Adrenal gland (tissue), 9 donors: ENCODE measurements at regions not wholly inside any gene's neighbourhood (a gene's known extent, or its start where the extent isn't known, plus 50 kb on each side); places are given as distances from the start of the nearest gene placed in this dataset.

Experiments used
- DNase-seq, 7 donors: peaks; one replicate each; pipeline ENCODE4 v3.0.0-alpha.2; 2019 to 2020
- H3K27ac ChIP-seq, 5 donors: fragments of 200-600 bp; sonication (generic) in 4 of 5; 1 replicate in 3 of 5; 2 replicates in 2 of 5; pipeline versions ENCODE4 v1.5.1 to v1.8.0; 2016 to 2020; ENCODE audit warnings: mild to moderate bottlenecking in 1 of 5
- H3K27me3 ChIP-seq: fragments of 200-600 bp; 2 replicates; pipeline ENCODE4 v1.8.0; 2021
- H3K36me3 ChIP-seq, 2 donors: fragments of 200-600 bp; replicated peaks in 1 of 2; 1 replicate in 1 of 2; 2 replicates in 1 of 2; pipeline versions ENCODE4 v1.5.1 to v1.8.0; 2018 to 2022
- H3K4me1 ChIP-seq, 2 donors: fragments of 200-600 bp; replicated peaks in 1 of 2; 1 replicate in 1 of 2; 2 replicates in 1 of 2; pipeline versions ENCODE4 v1.5.1 to v1.8.0; 2018 to 2021
- H3K4me3 ChIP-seq, 4 donors: fragments of 200-600 bp; sonication (generic) in 3 of 4; one replicate each; pipeline ENCODE4 v1.5.1; 2016 to 2018
- H3K9me3 ChIP-seq, 3 donors: fragments of 200-600 bp; sonication (generic) in 1 of 3; replicated peaks in 1 of 3; 1 replicate in 2 of 3; 2 replicates in 1 of 3; pipeline versions ENCODE4 v1.5.1 to v1.8.0; 2016 to 2021
- POLR2A ChIP-seq, 2 donors: fragments of 450-650 bp; IDR thresholded peaks; one replicate each; pipeline ENCODE4 v1.6.1; 2017; ENCODE audit warnings: antibody characterized with exemption in 2 of 2, mild to moderate bottlenecking in 2 of 2, moderate library complexity in 1 of 2
- WGBS, 4 donors: extraction: QIAGEN DNeasy Blood & Tissue Kit in 2 of 4; methylation state at CpG; one replicate each; pipeline versions ENCODE4 v1.1.5 to v1.1.7; 2013 to 2017; 5-methylcytosine and 5-hydroxymethylcytosine counted together
- intact Hi-C, 2 donors: fragments of 100-400 bp; cut with DNase I; formaldehyde crosslinking; loops; one replicate each; pipeline versions ENCODE4 v1.14.1 to v1.15.0; 2022 to 2023
- TF ChIP-seq, protein P1 (sequence below), 6 experiments: fragments of 450-650 bp in 4 of 6; fragments of 200-600 bp in 2 of 6; sonication (generic) in 1 of 6; IDR thresholded peaks; 1 replicate in 5 of 6; 2 replicates in 1 of 6; pipeline versions ENCODE4 v1.5.1 to v1.8.0; 2016 to 2021; ENCODE audit warnings: antibody characterized with exemption in 6 of 6, mild to moderate bottlenecking in 2 of 6, moderate library complexity in 1 of 6
- donor health status: healthy with polysubstance abuse.
- donor health status: Bipolar disorder and iron deficiency.
- donor health status: DM: yes; HTN: yes; CAD: no.
- donor health status: DM: no; HTN: no; CAD: no.
- donor health status: DM: no; HTN: no; CAD: no.

DNA sequence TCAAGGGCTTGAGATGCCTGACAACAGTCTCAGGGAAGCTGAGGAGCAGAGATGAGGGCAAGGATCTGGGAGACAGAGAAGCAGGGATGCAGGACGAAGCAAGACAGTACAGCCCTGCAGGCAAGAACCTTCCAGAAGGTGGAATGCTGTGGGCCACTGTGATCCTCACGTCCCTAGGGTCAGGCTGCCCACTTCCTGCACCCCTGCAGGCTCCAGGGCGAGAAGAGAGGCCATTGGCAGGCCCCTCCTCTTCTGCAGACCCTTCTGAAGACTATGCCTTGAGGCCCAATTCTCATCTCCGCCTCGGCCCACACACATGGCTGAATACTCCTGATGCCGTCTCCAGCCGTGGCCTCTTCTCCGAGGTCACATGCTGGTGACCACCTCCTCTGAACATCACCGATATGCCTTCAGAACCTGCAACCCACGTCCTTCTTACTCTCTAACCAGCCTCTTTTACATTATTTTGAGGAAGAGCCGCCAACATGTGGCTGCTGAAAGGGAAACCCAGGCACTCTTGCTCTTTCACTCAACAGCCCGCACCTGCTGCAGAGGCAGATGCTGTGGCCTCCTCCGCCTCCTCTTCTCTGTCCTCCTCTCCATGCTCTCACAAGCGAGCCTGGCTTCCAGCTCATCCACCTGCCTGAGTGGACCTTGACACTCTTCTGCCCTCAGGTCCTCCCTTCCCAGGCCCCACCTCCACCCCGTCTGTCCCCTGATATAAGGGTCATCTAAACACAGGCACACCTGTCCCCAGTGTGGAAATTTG lies 181.5 kb downstream of the IRX2 start:
- WGBS, 4 donors, result 74 to 86% (median 77%) methylated on average over 13 to 15 of the region's 15 CpGs
- TF ChIP-seq, protein P1, sequence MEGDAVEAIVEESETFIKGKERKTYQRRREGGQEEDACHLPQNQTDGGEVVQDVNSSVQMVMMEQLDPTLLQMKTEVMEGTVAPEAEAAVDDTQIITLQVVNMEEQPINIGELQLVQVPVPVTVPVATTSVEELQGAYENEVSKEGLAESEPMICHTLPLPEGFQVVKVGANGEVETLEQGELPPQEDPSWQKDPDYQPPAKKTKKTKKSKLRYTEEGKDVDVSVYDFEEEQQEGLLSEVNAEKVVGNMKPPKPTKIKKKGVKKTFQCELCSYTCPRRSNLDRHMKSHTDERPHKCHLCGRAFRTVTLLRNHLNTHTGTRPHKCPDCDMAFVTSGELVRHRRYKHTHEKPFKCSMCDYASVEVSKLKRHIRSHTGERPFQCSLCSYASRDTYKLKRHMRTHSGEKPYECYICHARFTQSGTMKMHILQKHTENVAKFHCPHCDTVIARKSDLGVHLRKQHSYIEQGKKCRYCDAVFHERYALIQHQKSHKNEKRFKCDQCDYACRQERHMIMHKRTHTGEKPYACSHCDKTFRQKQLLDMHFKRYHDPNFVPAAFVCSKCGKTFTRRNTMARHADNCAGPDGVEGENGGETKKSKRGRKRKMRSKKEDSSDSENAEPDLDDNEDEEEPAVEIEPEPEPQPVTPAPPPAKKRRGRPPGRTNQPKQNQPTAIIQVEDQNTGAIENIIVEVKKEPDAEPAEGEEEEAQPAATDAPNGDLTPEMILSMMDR (IDR thresholded peaks at IDR 0.05), result no peak
- no peak for TF ChIP-seq POLR2A (IDR thresholded peaks at IDR 0.05)
- no peaks in the 10 kb centered on the region for H3K27me3 ChIP-seq
- H3K36me3 ChIP-seq, result no peaks in the 10 kb centered on the region
- H3K4me3 ChIP-seq, result no peak overlapping the region
- no peaks in the 10 kb centered on the region for H3K4me1 ChIP-seq
- H3K9me3 ChIP-seq, result no peaks in the 10 kb centered on the region
- intact Hi-C loops, result no loop called here
- DNase-seq, result no peak
- no peak overlapping the region for H3K27ac ChIP-seq

DNA sequence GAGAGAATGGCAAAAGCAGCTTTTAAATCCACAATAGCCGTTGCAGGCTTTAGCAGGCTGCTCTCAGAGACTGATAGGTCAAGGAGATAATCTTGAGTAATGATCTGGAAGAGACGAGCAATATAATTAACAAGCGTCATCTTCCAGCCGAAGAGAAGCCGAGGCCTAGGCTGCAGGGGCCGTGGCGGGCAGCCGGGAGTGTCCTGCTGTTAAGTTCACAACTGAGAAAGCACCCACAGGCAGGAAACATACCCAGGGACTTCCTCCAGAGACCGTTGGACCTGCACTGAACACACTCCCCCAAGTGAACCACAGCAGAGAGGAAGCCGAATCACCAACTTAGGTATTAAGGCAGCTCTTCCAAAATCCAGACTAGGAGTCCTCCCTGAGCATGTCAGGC lies 182.3 kb downstream of the IRX2 start:
- H3K9me3 ChIP-seq, result no peaks in the 10 kb centered on the region
- H3K4me1 ChIP-seq, result no peaks in the 10 kb centered on the region
- H3K27ac ChIP-seq, result no peak overlapping the region
- no peaks in the 10 kb centered on the region for H3K27me3 ChIP-seq
- TF ChIP-seq POLR2A (IDR thresholded peaks at IDR 0.05), result no peak
- TF ChIP-seq, protein P1 (IDR thresholded peaks at IDR 0.05), result no peak
- WGBS, 4 donors, result 35 to 55% (median 47%) methylated on average over 5 to 10 of the region's 10 CpGs
- intact Hi-C loops, result no loop called here
- H3K36me3 ChIP-seq, result no peaks in the 10 kb centered on the region
- DNase-seq, result no peak
- no peak overlapping the region for H3K4me3 ChIP-seq

DNA sequence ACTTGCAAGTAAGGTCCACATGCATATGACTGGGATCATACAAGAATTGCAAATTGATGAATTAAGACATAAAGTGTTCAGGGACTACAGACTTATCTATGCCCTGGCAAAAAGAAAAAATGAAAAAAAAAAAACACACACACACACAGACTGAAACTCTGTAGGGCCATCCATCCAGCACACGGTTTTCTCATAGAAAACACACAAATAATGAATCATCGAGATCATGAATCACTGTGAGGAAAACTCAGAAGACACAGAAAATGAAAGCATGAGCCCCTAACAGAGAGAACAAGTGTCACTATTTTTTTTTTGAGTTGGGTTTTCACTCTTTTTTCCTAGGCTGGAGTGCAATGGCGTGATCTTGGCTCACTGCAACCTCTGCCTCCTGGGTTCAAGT lies 185.2 kb downstream of the IRX2 start:
- 49 to 57% (median 55%) methylated on average over 3 of the region's 3 CpGs for WGBS, 4 donors
- H3K4me1 ChIP-seq, result no peaks in the 10 kb centered on the region

DNA sequence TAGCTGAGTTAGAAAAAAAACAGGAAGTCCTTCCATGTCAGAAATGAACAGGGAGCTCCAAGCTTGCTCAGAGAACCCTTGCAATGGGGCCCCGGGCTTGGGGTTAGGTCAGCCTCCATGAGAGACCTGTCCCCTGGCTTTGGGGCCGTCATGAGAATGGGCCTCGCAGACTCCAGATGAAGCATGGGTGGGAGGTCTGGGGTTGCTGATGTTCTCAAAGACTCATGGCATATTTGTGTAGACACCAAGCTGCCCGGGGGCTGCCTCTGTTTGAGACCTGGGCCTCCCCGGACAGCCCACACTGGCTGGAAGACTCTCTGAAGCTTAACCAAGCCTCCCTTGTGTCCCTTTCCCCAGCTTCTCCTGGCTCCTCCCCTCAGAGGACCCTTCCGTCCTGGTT lies 186.3 kb downstream of the IRX2 start:
- H3K27me3 ChIP-seq, result no peaks in the 10 kb centered on the region
- intact Hi-C loops, result no loop called here
- no peak overlapping the region for H3K27ac ChIP-seq
- no peak overlapping the region for H3K4me3 ChIP-seq
- no peaks in the 10 kb centered on the region for H3K36me3 ChIP-seq
- no peak for DNase-seq
- TF ChIP-seq POLR2A (IDR thresholded peaks at IDR 0.05), result no peak
- TF ChIP-seq, protein P1 (IDR thresholded peaks at IDR 0.05), result no peak
- WGBS, 4 donors, result 64 to 83% (median 78%) methylated on average over 4 to 6 of the region's 6 CpGs
- no peaks in the 10 kb centered on the region for H3K4me1 ChIP-seq
- no peaks in the 10 kb centered on the region for H3K9me3 ChIP-seq

More for the DNA sequence above, 185.2 kb downstream of the IRX2 start:
- Histone ChIP-seq H3K9me3 (no peaks in the 10 kb centered on the region), H3K27ac (no peak overlapping the region), H3K36me3 (no peaks in the 10 kb centered on the region), H3K4me3 (no peak overlapping the region), H3K27me3 (no peaks in the 10 kb centered on the region)
- intact Hi-C loops, result no loop called here
- no peak for DNase-seq
- TF ChIP-seq POLR2A (IDR thresholded peaks at IDR 0.05), result no peak
- TF ChIP-seq, protein P1 (IDR thresholded peaks at IDR 0.05), result no peak
